H9 (cell line): ENCODE measurements at regions not wholly inside any gene's neighbourhood (a gene's known extent, or its start where the extent isn't known, plus 50 kb on each side); places are given as distances from the start of the nearest gene placed in this dataset.

ENCODE experiments used
- DNase-seq: peaks from one replicate; pipeline ENCODE4 v3.0.0-alpha.2; 2017
- H2AFZ ChIP-seq: one replicate; pipeline ENCODE4 v1.6.1; 2013; ENCODE audit warnings: mild to moderate bottlenecking, low read length, control low read depth, moderate library complexity
- H2AK5ac ChIP-seq: 2 replicates; pipeline ENCODE4 v1.6.1; 2013; ENCODE audit warnings: low read length, control low read depth, mixed read lengths; ENCODE audit not compliant: insufficient read length
- H2BK120ac ChIP-seq: one replicate; pipeline ENCODE4 v1.6.1; 2013; ENCODE audit warnings: low read depth, mild to moderate bottlenecking, low read length, control low read depth, inconsistent platforms; ENCODE audit not compliant: poor library complexity, severe bottlenecking
- H2BK12ac ChIP-seq: 2 replicates; pipeline ENCODE4 v1.6.1; 2013; ENCODE audit warnings: low read length, control low read depth, mixed read lengths, low read depth; ENCODE audit not compliant: insufficient read length
- H2BK15ac ChIP-seq: 2 replicates; pipeline ENCODE4 v1.6.1; 2013; ENCODE audit warnings: low read depth, low read length, control low read depth
- H2BK20ac ChIP-seq: one replicate; pipeline ENCODE4 v1.6.1; 2013; ENCODE audit warnings: low read depth, mild to moderate bottlenecking, low read length, control low read depth, inconsistent platforms; ENCODE audit not compliant: poor library complexity, severe bottlenecking
- H2BK5ac ChIP-seq: 2 replicates; pipeline ENCODE4 v1.6.1; 2013; ENCODE audit warnings: low read length, control low read depth, mixed read lengths; ENCODE audit not compliant: insufficient read length
- H3K14ac ChIP-seq: 2 replicates; pipeline ENCODE4 v1.6.1; 2013; ENCODE audit warnings: low read length, control low read depth; ENCODE audit not compliant: insufficient read depth
- H3K18ac ChIP-seq: 2 replicates; pipeline ENCODE4 v1.6.1; 2013; ENCODE audit warnings: low read depth, mild to moderate bottlenecking, mixed read lengths, low read length, control low read depth; ENCODE audit not compliant: insufficient read length
- H3K23ac ChIP-seq: 2 replicates; pipeline ENCODE4 v1.6.1; 2013; ENCODE audit warnings: low read length, control low read depth, mixed read lengths, low read depth; ENCODE audit not compliant: insufficient read length
- H3K23me2 ChIP-seq: 2 replicates; pipeline ENCODE4 v1.6.1; 2013; ENCODE audit warnings: low read depth, mild to moderate bottlenecking, mixed read lengths, low read length, control low read depth; ENCODE audit not compliant: insufficient read length, poor library complexity, severe bottlenecking
- H3K27ac ChIP-seq: 2 replicates; pipeline ENCODE4 v1.5.1; 2013; ENCODE audit warnings: low read length, control low read depth, mixed read lengths, low read depth; ENCODE audit not compliant: insufficient read length
- H3K27me3 ChIP-seq: 2 replicates; pipeline ENCODE4 v1.6.1; 2013; ENCODE audit warnings: low read length, control low read depth, inconsistent platforms; ENCODE audit not compliant: insufficient read depth
- H3K4ac ChIP-seq: 2 replicates; pipeline ENCODE4 v1.6.1; 2013; ENCODE audit warnings: low read depth, mild to moderate bottlenecking, control low read depth, inconsistent platforms, low read length, moderate library complexity
- H3K4me1 ChIP-seq: 2 replicates; pipeline ENCODE4 v1.6.1; 2013; ENCODE audit warnings: low read length, control low read depth, inconsistent platforms; ENCODE audit not compliant: insufficient read depth
- H3K4me2 ChIP-seq: 2 replicates; pipeline ENCODE4 v1.6.1; 2013; ENCODE audit warnings: low read length, control low read depth, mixed read lengths; ENCODE audit not compliant: insufficient read length, insufficient read depth
- H3K56ac ChIP-seq: 2 replicates; pipeline ENCODE4 v1.6.1; 2013; ENCODE audit warnings: low read depth, mild to moderate bottlenecking, mixed read lengths, low read length, control low read depth; ENCODE audit not compliant: insufficient read length
- H3K79me1 ChIP-seq: 2 replicates; pipeline ENCODE4 v1.6.1; 2013; ENCODE audit warnings: low read depth, mild to moderate bottlenecking, moderate library complexity, low read length, control low read depth, inconsistent platforms; ENCODE audit not compliant: insufficient read depth, poor library complexity, severe bottlenecking
- H3K79me2 ChIP-seq: 2 replicates; pipeline ENCODE4 v1.6.1; 2013; ENCODE audit warnings: low read length, control low read depth, inconsistent platforms; ENCODE audit not compliant: insufficient read depth
- H3K9ac ChIP-seq: 2 replicates; pipeline ENCODE4 v1.6.1; 2013; ENCODE audit warnings: low read length, control low read depth, mixed read lengths; ENCODE audit not compliant: insufficient read length; ENCODE audit errors: extremely low read depth
- H3K9me3 ChIP-seq: one replicate; pipeline ENCODE4 v1.6.1; 2013; ENCODE audit warnings: low read depth, low read length, inconsistent platforms; ENCODE audit not compliant: control insufficient read depth
- H3T11ph ChIP-seq: one replicate; pipeline ENCODE4 v1.6.1; 2013; ENCODE audit warnings: mild to moderate bottlenecking, low read length, control low read depth, inconsistent platforms
- H4K20me1 ChIP-seq: one replicate; pipeline ENCODE4 v1.6.1; 2013; ENCODE audit not compliant: control insufficient read depth, insufficient read length, insufficient read depth
- H4K5ac ChIP-seq: 2 replicates; pipeline ENCODE4 v1.6.1; 2013; ENCODE audit warnings: low read depth, mild to moderate bottlenecking, mixed read lengths, low read length, control low read depth; ENCODE audit not compliant: insufficient read length
- H4K8ac ChIP-seq: replicated peaks from 2 replicates; pipeline ENCODE4 v1.6.1; 2013; ENCODE audit warnings: low read length, control low read depth, mixed read lengths, low read depth; ENCODE audit not compliant: insufficient read length
- H4K91ac ChIP-seq: 2 replicates; pipeline ENCODE4 v1.6.1; 2013; ENCODE audit warnings: low read depth, mild to moderate bottlenecking, moderate library complexity, mixed read lengths, low read length, control low read depth; ENCODE audit not compliant: insufficient read length
- H3K27ac Mint-ChIP-seq, 3 experiments: 2 replicates in 2 of 3; 3 replicates in 1 of 3; pipeline ENCODE4 v1.8.0; 2020 to 2021; ENCODE audit warnings: mixed read lengths in 3 of 3, mild to moderate bottlenecking in 1 of 3, moderate library complexity in 1 of 3
- H3K27me3 Mint-ChIP-seq: 2 replicates; pipeline ENCODE4 v1.8.0; 2021; ENCODE audit warnings: low read depth, mild to moderate bottlenecking, moderate library complexity, mixed read lengths
- H3K36me3 Mint-ChIP-seq, 3 experiments: 2 replicates in 2 of 3; 3 replicates in 1 of 3; pipeline ENCODE4 v1.8.0; 2020 to 2021; ENCODE audit warnings: low read depth in 3 of 3, mixed read lengths in 3 of 3; ENCODE audit not compliant: insufficient read depth in 1 of 3
- H3K4me1 Mint-ChIP-seq, 2 experiments: 2 replicates each; pipeline ENCODE4 v1.8.0; 2020; ENCODE audit warnings: mixed read lengths in 2 of 2
- H3K4me3 Mint-ChIP-seq, 2 experiments: 2 replicates in 1 of 2; 3 replicates in 1 of 2; pipeline ENCODE4 v1.8.0; 2020 to 2021; ENCODE audit warnings: mild to moderate bottlenecking in 2 of 2, mixed read lengths in 2 of 2, moderate library complexity in 1 of 2
- H3K9me3 Mint-ChIP-seq, 2 experiments: 2 replicates in 1 of 2; 3 replicates in 1 of 2; pipeline ENCODE4 v1.8.0; 2020; ENCODE audit warnings: mild to moderate bottlenecking in 2 of 2, mixed read lengths in 2 of 2, moderate library complexity in 1 of 2
- WGBS: extraction: QIAGEN DNeasy Blood & Tissue Kit; methylation state at CpG from one replicate; pipeline ENCODE4 v1.1.7; 2013; ENCODE audit warnings: missing lambda C conversion rate, low lambda C conversion rate, mixed read lengths; ENCODE audit not compliant: insufficient read length; ENCODE audit errors: extremely low coverage; 5-methylcytosine and 5-hydroxymethylcytosine counted together
- TF ChIP-seq, protein P1 (sequence below): fragments of 200-600 bp; sonication (generic); conservative IDR thresholded peaks from 3 replicates; pipeline ENCODE4 v1.8.0; 2021; ENCODE audit warnings: antibody characterized with exemption, mild to moderate bottlenecking

DNA sequence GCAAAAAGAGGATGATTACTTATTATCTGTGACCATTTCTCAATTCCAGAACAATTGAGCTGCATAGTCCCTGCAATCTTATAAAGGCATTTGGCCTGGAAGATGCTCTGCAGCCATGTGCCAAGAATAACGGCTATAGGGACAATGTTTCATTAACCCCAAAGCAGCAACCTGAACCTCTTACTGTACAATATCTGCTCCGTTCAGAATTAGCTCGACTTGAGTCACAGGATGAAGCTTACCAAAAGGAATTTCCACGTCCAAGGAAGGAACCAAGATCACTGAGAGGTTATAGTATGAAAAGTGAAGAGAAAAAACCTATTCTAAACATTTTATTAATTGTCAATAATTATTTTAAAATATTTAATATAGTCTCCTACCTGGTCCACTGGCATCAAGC, 167.3 kb upstream of the GMDS start:
- Histone ChIP-seq H4K5ac (no peak overlapping the region), H4K8ac (no peak overlapping the region), H3K9ac (no peak overlapping the region), H3K79me2 (no peaks in the 10 kb centered on the region), H2BK15ac (no peak overlapping the region), H3K9me3 (no peaks in the 10 kb centered on the region), H3K27ac (no peak overlapping the region), H4K20me1 (no peaks in the 10 kb centered on the region), H2AK5ac (no peak overlapping the region), H3T11ph (no peak overlapping the region), H3K4me2 (no peak overlapping the region), H3K18ac (no peak overlapping the region), H4K91ac (no peak overlapping the region), H3K23me2 (no peaks in the 10 kb centered on the region), H2AFZ (no peak overlapping the region), H2BK120ac (no peak overlapping the region), H3K14ac (no peak overlapping the region), H3K23ac (no peak overlapping the region), H3K56ac (no peak overlapping the region), H3K4me1 (no peaks in the 10 kb centered on the region), H2BK20ac (no peak overlapping the region), H2BK12ac (no peak overlapping the region), H3K79me1 (no peaks in the 10 kb centered on the region), H2BK5ac (no peak overlapping the region), H3K27me3 (no peaks in the 10 kb centered on the region), H3K4ac (no peak overlapping the region)
- no peak for DNase-seq
- no peaks in the 10 kb centered on the region; a peak in 1 of 5 replicates for H3K9me3 Mint-ChIP-seq
- TF ChIP-seq, protein P1, sequence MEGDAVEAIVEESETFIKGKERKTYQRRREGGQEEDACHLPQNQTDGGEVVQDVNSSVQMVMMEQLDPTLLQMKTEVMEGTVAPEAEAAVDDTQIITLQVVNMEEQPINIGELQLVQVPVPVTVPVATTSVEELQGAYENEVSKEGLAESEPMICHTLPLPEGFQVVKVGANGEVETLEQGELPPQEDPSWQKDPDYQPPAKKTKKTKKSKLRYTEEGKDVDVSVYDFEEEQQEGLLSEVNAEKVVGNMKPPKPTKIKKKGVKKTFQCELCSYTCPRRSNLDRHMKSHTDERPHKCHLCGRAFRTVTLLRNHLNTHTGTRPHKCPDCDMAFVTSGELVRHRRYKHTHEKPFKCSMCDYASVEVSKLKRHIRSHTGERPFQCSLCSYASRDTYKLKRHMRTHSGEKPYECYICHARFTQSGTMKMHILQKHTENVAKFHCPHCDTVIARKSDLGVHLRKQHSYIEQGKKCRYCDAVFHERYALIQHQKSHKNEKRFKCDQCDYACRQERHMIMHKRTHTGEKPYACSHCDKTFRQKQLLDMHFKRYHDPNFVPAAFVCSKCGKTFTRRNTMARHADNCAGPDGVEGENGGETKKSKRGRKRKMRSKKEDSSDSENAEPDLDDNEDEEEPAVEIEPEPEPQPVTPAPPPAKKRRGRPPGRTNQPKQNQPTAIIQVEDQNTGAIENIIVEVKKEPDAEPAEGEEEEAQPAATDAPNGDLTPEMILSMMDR: no peak
- WGBS: no CpG with 5 or more reads among the region's 4 CpGs
- H3K36me3 Mint-ChIP-seq: no peaks in the 10 kb centered on the region
- H3K27ac Mint-ChIP-seq: no peak overlapping the region
- H3K27me3 Mint-ChIP-seq: peaks cover 5% of the 10 kb centered on the region; the same call in 1 of the 2 replicates
- H3K4me1 Mint-ChIP-seq: no peaks in the 10 kb centered on the region
- H3K4me3 Mint-ChIP-seq: no peak overlapping the region
